HG03457 (cell line): ENCODE measurements at regions not wholly inside any gene's neighbourhood (a gene's known extent, or its start where the extent isn't known, plus 50 kb on each side); places are given as distances from the start of the nearest gene placed in this dataset.

Experiments
- ATAC-seq: cut with Tn5 transposase; IDR thresholded peaks from one replicate; pipeline ENCODE4 v1.9.1; 2021; ENCODE audit warnings: moderate number of reproducible peaks; ENCODE audit not compliant: unreplicated experiment

DNA sequence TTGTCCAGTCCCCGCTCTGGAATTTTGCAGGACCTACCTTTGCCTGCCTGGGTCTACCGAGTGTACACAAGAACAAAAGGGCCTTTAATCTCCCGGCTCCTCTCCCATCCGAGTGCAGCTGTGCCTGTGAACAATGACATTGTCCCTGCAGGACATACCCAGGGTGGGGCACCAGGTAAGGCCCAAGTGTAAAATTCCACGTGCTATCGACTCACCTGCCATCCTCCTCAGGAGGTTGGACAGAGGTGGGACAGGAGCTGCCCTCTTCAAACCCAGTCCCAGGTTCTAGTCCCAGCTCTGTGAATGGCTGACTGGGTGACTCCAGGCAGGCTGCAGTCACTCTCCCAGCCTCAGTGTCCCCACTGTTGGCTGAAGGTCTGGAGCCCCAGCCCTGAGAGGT is 159.6 kb upstream of the ALDH1B1 start:
- ATAC-seq: no peak

DNA sequence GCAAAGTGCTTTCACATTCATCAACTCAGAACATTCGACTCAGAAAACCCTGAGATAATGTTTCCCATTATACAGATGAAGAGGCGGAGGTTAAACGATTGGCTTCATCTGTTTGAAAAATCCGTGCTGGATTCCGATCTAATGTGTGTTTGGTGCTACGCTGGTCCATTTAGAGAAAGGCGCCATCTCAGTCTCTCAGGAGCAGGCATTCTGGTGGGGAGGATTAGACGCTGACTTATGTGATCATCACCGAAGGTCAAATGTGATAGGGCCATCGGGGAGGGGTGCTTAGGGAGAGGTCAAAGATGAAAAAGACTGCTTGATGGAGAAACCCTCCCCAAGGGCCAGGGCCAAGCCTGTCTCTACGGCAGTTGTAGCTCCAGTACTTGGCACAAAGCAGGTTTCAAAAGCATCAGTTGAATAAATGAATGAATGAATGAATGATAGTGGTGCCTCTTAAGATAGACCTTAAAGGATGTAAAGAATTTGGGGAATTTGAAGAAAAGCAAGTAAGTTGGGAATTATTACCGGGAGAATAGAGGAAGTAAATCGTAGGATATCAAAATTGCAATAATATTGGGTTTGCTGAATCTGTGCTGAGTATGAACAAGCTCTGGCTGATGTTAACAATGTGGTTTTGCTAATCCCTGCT is 160.6 kb upstream of the SHB start:
- no peak for ATAC-seq

GRCh38 chr9:38229104-38229500 is 160.1 kb upstream of the SHB start:
- ATAC-seq: no peak

DNA sequence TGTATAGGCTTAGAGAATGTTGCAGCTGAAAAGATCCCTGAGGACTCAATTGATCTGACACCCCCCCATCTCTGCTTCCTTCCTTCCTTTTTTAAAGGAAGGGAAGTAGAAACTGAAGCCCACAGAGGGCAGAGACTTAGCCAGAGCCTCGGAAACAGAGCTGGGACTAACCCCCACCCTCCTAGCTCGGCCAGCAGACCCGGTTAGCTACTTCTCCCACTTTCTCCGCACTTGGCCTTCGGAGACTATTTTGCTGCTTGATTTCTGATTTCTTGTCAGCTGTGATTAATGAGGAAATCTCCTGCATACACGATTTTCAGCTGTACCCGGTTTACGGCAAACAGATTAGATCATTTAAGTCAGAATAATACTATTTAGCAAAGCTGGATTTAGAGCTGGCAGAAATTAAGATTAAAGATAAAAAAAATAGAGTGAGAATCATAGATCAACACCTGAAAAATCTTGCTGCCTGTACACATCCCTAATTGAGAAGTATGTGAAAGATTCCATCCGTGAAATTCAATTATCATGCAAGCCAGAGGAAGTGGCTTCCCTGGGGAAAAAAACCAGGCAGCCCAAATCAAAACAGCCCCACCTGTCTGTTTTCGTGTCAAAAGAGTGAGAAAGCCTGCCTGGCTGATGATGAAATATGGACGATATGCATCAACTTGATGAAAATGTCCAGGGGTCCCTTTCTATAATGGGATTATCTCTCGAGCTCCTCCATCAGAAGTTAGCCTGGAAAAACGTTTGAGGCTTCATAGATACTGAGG is 159.5 kb upstream of the SHB start:
- ATAC-seq: no peak

GRCh38 chr9:38227656-38228055 is 158.6 kb upstream of the SHB start:
- no peak for ATAC-seq

- no peak for ATAC-seq
These were observed 158.1 kb upstream of the SHB start for GRCh38 chr9:38227061-38227540.

- no peak for ATAC-seq
These were observed 157.5 kb upstream of the SHB start for GRCh38 chr9:38226491-38226951.

GRCh38 chr9:38224941-38225340 is 155.9 kb upstream of the SHB start:
- no peak for ATAC-seq

DNA sequence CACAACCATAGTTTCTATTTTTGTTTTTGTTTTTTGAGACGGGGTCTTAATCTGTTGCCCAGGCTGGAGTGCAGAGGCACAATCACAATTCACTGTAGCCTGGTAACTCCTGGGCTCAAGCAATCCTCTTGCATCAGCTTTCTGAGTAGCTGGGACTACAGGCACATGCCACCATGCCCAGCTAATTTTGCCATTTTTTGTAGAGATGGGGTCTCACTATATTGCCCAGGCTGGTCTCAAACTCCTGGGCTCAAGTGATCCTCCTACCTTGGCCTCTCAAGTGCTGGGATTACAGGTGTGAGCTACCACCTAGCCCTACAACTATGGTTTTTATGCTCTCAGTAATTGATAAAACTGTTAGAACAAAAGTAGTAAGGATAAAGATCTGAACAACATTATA is 147.5 kb upstream of the SHB start:
- ATAC-seq: no peak

DNA sequence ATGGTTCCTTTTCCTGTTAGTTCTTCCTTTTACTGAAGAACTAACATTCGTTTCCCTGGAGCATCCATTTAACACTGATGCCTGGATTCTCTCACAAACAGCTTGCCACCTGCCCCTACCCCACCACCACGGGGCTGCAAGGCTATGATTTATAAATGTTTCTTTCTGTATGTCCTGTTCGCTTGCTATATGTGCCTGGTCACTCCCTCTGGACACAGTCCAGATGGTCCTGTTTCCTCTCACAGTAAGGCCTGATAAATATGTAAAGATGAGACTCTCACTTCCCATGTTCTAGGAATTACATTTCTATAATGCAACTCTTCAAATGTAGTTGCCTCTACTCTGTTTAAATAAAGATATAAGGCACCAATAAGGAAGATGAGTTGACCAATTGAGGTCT is 146.4 kb upstream of the SHB start:
- no peak for ATAC-seq

- no peak for ATAC-seq
These were observed 145.4 kb upstream of the SHB start for GRCh38 chr9:38214432-38214831.

GRCh38 chr9:38213631-38214299 is 144.7 kb upstream of the SHB start:
- ATAC-seq: no peak

- ATAC-seq: no peak
These were observed 143.0 kb upstream of the SHB start for GRCh38 chr9:38212016-38212415.

- ATAC-seq: no peak
These were observed 142.0 kb upstream of the SHB start for GRCh38 chr9:38211002-38211401.

DNA sequence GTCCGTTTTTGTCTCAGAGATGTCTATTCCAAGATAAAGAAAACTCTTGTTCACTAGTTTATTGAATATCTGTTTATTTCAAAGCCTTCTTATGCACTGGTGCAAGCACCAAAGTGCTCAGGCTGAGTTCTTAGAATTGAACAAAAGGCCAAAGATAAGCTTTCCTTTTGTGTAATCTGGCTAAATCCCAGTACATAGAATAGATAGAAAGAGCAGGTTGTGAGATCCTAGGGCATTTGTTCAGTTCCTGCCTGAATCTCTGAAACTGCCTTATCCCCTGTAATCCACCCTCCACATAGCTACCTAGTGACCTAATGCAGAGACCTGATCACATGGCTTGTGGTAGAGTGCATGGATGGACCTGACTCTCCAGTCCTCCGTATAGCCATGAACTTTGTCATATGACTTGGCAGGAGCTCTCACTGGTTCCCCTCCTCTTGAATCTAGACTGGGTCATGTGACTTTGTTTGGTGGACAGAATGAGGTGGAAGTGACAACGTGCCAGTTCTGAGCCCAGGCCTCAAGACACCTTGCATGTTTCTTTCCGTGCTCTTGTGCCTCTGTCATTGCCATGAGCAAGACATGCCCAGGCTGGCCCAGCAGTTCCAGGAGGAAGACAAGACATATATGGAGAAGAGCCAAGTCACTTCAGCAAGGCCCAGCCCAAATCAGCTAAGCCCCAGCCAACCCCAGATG is 139.3 kb upstream of the SHB start:
- ATAC-seq: no peak

DNA sequence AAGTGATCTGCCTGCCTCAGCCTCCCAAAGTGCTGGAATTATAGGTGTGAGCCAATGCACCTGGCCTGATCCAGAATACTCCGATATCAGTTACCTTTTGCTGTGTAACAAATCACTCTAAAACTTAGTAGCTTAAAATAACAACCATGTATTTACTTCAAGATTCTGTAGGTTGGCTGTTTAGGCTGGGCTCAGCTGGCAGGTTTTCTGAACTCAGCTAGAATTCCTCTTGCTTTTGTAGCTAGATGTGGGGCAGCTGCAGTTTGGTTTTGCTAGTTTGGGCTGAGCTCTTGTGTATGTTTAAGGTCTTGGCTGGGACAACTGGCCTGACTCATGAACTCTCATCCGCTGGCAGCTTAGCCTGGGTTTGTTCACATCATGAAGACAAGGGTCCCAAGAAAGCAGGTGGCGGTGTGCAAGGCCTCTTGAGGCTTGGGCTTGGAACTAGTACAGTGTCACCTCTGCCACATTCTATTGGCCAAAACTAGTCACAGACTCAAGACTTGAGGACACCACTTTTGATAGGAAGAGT is 138.3 kb upstream of the SHB start:
- ATAC-seq: no peak

- no peak for ATAC-seq
These were observed 136.3 kb upstream of the SHB start for GRCh38 chr9:38205279-38205678.

- ATAC-seq: no peak
These were observed 133.4 kb upstream of the SHB start for GRCh38 chr9:38202336-38202938.

DNA sequence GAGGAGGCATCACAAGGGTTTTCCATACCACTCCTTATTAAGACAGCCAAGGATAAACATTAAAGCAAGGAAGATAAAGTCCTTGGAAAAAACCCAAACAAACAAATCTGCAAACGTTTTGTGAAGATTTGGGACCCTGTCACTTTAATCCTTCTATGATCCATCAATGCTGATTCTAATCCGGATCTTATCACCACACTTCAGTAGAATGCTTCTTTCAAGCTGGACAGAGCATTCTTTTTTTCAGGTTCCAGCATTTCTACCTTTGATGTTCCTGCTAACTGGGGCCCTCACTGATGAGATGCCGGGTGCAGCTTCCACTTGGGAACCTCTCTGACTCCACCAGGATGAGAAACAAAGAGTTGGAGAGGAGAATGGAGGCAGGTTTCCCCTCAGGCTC is 132.8 kb upstream of the SHB start:
- ATAC-seq: no peak

GRCh38 chr9:38200431-38200830 is 131.4 kb upstream of the SHB start:
- no peak for ATAC-seq

GRCh38 chr9:38198140-38198539 is 129.1 kb upstream of the SHB start:
- ATAC-seq: no peak
